GM11168 (cell line): ENCODE measurements at regions not wholly inside any gene's neighbourhood (a gene's known extent, or its start where the extent isn't known, plus 50 kb on each side); places are given as distances from the start of the nearest gene placed in this dataset.
"Not testable (repeated sequence)": the region's sequence is repeated elsewhere in the genome, so short reads cannot be mapped to it uniquely, and the experiment has no call there.

ENCODE experiments used
- in situ Hi-C: fragments of 300-500 bp; cut with MboI; formaldehyde crosslinking; loops from one replicate; pipeline ENCODE4 v1.12.0; 2022; ENCODE audit warnings: low sequenced_read_pairs; ENCODE audit not compliant: unreplicated experiment

- in situ Hi-C loops = loop anchor here (5.0 kb wide), 1 partner anchor 242 kb away; no protein-coding TSS in a partner anchor
Measured at GRCh38 chr17:27365329-27365945, 71.5 kb downstream of the WSB1 start.

GRCh38 chr17:27366437-27366836, 72.5 kb downstream of the WSB1 start:
- in situ Hi-C loops = loop anchor here (5.0 kb wide), 1 partner anchor 241 kb away; no protein-coding TSS in a partner anchor

GRCh38 chr17:27367121-27367981, 73.4 kb downstream of the WSB1 start:
- in situ Hi-C loops = loop anchor here (5.0 kb wide), 1 partner anchor 240 kb away; no protein-coding TSS in a partner anchor

DNA sequence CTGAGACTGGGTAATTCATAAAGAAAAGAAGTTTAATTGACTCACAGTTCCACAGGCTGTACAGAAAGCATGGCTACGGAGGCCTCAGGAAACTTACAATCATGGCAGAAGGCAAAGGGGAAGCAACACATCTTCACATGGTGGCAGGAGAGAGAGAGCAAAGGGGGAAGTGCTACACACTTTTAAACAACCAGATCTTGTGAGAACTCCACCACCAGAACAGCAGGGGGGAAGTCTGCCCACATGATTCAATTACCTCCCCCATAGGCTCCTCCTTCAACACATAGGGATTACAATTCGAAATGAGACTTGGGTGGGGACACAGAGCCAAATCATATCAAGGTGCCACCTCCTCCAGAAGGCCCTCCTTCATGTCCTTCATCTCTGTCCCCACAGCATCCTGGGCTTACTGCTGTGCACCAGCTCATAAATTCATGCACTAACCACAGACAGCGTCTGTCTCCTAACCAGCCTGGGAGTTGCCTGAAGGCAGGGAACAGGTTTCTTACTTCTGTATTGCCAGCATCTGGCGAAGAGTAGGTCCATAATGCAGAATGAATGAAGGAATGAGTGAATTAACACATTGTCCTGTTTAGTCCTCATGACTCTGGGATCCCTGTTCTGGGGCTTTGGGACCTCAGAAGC, 74.4 kb downstream of the WSB1 start:
- in situ Hi-C loops = loop anchor here (5.0 kb wide), 1 partner anchor 239 kb away; no protein-coding TSS in a partner anchor

- in situ Hi-C loops = loop anchor here (5.0 kb wide), 1 partner anchor 238 kb away; no protein-coding TSS in a partner anchor
Measured at GRCh38 chr17:27368980-27369379, 75.1 kb downstream of the WSB1 start.

DNA sequence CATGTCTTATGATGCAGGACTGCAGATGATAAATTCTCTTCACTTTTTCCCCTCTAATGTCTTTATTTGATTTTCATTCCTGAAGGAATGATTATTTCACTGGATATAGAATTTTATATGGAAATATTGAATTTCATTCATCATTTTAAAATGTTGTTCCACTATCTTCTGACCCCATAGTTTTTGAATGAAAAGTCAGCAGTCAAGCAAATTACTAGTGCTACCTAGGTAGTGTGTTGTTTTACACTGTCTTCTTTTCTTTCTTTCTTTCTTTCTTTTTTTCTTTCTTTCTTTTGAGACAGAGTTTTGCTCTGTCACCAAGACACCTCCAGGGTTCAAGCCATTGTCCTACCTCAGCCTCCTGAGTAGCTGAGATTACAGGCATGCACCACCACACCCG, 76.9 kb downstream of the WSB1 start:
- in situ Hi-C loops = no loop called here

- in situ Hi-C loops = not testable (repeated sequence)
Measured at GRCh38 chr17:27373695-27374094, 79.8 kb downstream of the WSB1 start.

DNA sequence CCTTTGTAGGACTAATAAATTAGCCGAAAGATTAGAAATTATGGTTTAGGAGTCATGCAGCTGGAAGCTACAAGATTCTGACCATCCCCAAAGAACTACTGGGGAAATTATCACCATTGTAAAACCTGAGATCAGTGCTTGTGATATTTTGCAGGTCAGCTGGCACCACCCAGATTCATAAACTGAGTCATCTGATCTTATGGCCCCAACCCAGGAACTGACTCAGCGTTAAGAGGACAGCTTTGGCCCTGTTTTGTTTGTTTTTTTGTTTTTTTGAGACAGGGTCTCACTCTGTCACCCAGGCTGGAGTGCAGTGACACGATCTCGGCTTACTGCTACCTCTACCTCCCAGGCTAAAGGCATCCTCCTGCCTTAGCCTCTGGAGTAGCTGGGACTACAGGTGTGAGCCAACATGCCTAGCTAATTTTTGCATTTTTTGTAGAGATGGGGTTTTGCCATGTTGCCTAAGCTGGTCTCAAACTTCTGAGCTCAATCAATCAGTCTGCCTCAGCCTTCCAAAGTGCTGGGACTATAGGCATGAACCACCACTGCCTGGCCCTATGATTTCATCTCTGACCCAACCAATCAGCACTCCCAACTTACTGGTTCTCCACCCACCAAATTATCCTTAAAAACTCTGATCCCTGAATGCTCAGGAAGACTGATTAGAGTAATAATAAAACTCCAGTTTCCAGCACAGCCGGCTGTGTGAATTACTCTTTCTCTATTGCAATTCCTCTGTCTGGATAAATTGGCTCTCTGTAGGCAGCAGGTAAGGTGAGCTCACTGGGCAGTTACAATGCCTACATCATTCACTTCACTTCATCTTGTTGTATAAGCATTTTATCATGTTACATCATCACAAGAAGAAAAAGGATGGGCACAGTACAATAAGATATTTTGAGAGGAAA, 79.4 kb upstream of the KSR1 start:
- in situ Hi-C loops = no loop called here

DNA sequence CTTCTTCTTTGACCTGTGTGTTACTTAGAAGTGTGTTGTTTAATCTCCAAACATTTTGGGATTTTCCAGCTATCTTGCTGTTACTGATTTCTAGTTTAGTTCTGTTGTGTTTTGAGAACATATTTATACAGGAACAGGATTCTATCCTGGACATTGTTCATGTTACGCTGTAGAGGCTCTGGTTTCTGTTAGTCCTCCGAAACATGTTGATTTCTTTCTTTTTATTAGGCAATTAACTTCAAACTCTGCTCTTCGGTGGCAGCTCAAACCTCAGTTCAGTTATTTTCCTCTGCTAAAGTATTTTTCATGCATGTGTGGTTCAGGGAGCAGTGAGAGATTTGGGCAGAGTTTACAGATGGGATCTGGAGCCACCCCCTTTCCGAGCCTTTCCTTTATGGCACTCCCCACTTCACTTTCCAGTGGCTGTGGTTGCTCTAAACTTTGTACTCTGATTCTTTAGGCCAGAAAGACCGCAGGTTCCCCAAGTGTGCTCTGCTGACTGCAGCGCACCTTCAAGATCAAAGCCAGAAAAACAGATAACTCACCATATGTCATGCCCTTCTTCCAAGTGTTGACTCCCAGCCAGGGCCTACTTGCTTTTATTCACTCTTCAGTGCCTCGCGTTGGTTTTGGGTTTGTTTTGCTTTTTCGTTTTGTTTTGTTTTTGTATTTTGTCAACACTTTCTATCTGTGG, 77.6 kb upstream of the KSR1 start:
- in situ Hi-C loops = no loop called here

GRCh38 chr17:27379888-27380533, 76.2 kb upstream of the KSR1 start:
- in situ Hi-C loops = no loop called here

DNA sequence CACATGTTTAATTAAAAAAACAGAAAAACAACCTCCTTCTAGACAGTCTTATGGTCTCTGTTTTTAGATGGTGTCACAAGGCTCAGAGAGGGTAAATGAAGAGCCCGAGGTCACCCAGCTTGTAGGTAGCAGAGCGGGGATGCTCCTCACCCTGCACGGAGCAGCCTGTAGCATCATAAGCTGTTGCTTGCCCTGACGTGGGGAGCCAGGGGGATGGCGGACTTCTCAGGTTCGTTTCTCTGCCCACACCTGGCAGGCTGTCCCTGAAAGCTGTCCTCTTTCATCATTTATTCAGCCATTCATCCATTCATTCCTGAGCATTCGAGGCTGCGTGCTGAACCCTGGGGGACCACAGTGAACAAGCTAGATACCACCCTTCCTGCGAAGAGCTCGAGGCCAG, 75.7 kb upstream of the KSR1 start:
- in situ Hi-C loops = no loop called here

DNA sequence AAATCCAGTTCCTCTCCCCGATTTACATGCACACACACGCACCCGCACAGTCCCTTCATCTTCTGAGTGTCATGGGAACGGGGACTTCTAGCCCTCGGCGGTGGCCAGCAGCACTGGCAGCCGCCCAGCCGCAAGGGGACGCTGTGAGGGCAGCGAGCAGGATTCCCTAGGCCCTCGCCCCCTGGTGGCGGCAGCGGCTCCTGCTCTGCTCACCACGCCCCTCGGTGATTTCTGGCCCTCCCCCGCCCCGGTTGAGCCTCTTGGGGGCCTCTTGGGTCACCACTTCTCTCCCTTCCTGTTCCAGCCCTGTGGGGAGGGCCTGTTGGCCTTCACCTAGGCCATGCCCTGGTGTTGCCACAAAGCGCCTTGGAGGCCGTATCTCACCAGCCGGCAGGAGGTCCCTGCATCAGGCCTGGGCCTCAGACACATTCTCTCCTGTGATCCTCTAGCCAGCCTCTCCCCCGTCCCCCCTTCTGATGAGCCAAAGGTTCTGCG, 75.2 kb upstream of the KSR1 start:
- in situ Hi-C loops = no loop called here

GRCh38 chr17:27382025-27382424, 74.2 kb upstream of the KSR1 start:
- in situ Hi-C loops = no loop called here

DNA sequence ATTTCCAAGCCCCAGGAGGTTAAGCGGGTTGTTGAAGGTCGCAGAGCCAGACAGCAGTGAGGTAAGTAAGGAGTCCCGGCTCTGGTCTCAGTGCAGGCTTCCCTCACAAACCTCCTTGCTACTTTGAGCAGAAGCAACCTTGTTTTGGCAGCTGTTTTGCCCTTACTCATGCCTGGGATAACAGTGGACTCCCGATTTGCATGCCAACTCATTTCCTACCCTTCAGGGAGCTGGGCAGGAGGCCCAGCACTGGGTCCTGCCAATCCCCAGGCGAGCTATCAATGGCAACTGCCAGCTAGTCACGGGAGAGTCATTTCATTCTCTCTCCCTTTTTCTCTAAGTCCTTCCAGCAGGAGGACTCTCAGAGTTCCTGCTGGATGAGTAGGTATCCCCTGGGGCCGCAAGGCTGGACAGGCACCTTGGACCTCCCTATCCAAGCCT, 72.0 kb upstream of the KSR1 start:
- in situ Hi-C loops = no loop called here

GRCh38 chr17:27384726-27385125, 71.5 kb upstream of the KSR1 start:
- in situ Hi-C loops = no loop called here

DNA sequence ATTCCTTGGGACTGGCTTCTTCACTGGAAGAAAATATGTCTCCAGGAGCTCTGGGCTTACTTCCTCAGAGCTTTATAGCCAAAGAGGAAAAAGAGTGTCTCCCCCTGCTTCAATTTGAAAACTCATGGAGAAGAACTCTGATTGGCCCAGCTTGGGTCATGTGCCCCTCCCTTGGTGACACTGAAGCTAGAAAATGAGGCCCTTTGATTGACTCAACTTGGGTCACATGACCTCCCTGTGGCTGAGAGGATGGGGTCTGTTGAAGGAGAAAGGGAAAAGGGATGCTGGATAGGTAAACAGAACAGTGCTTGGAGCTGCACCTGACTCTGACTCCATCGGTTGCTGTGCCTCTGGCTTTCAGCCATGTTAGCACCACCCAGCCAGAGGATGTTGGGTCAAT, 70.6 kb upstream of the KSR1 start:
- in situ Hi-C loops = no loop called here

DNA sequence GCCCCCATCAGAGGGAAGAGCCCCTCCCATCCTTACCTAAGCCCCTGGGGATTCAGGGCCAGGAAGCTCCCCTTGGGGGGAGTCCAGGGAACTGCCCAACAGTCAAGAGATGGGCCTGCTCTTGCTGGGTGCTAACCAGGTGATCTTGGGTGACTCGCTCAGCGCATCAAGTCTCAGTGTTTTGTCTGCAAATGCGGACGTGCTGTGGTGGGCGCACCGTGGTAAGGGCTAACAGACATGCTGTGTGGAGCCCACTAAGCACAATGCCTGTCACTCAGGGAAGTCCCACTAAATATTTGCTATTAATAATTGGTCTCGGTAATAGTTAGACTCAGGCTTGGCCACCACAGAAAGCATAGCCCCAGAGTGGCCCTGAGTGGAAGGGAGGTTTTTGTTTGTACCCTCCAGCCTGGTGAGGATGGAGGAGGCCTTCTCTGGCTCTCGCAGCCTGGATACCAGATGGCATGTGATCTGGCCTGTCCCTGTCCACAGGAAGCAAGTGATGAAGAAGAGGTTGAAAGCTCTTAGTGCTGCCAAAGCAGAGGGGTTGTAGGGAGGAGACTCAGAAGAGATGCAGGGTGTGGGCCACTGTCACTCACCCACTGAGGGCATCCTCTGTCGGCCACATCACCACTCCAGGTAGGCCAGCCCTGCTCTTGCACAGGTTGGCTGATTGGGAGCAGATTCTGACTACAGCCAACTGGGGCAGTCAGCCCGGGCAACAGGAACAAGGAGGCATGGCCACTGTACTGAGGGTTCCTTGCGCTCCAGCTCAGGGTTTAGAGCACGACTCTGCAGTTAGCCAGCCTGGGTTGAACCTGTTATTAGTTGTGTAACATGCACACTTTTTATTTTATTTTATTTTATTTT, 69.8 kb upstream of the KSR1 start:
- in situ Hi-C loops = no loop called here
